Keratinocyte (primary cell): ENCODE measurements at regions not wholly inside any gene's neighbourhood (a gene's known extent, or its start where the extent isn't known, plus 50 kb on each side); places are given as distances from the start of the nearest gene placed in this dataset.

Experiments
- DNase-seq: peaks from one replicate; pipeline ENCODE4 v3.0.0-alpha.2; 2011; ENCODE audit warnings: low read depth, missing footprints, low spot score
- FAIRE-seq: peaks from 2 replicates; lab custom pipeline; 2011; peaks lifted over from hg19 to GRCh38; lab: Jason Lieb, UNC
- H2AFZ ChIP-seq: 2 replicates; pipeline ENCODE4 v1.6.0; 2012; ENCODE audit warnings: low read length, control low read depth, inconsistent platforms; ENCODE audit not compliant: control insufficient read depth
- H3K27ac ChIP-seq: 2 replicates; pipeline ENCODE4 v1.5.1; 2011; ENCODE audit warnings: low read length; ENCODE audit not compliant: control insufficient read depth, insufficient read depth
- H3K27me3 ChIP-seq: 3 replicates; pipeline ENCODE4 v1.6.0; 2011; ENCODE audit warnings: low read length; ENCODE audit not compliant: control insufficient read depth, insufficient read depth; ENCODE audit errors: extremely low read depth
- H3K36me3 ChIP-seq, 2 experiments: 2 replicates in 1 of 2; 3 replicates in 1 of 2; pipeline ENCODE4 v1.5.1; 2011; ENCODE audit warnings: low read length in 2 of 2, mild to moderate bottlenecking in 1 of 2; ENCODE audit not compliant: control insufficient read depth in 2 of 2, insufficient read depth in 2 of 2; ENCODE audit errors: extremely low read depth in 1 of 2
- H3K4me1 ChIP-seq: 3 replicates; pipeline ENCODE4 v1.5.1; 2011; ENCODE audit warnings: low read length; ENCODE audit not compliant: control insufficient read depth, insufficient read depth; ENCODE audit errors: extremely low read depth
- H3K4me2 ChIP-seq: 3 replicates; pipeline ENCODE4 v1.6.0; 2011; ENCODE audit warnings: low read depth, low read length; ENCODE audit not compliant: control insufficient read depth, insufficient read depth; ENCODE audit errors: extremely low read depth
- H3K4me3 ChIP-seq, 3 experiments: fragments of 200-600 bp in 1 of 3; sonication (generic) in 1 of 3; 2 replicates in 2 of 3; 3 replicates in 1 of 3; pipeline ENCODE4 v1.5.1; 2011 to 2016; ENCODE audit warnings: low read length in 3 of 3, mild to moderate bottlenecking in 3 of 3, control low read depth in 2 of 3, inconsistent platforms in 1 of 3, low read depth in 1 of 3, mixed read lengths in 1 of 3, mixed run types in 1 of 3, moderate library complexity in 1 of 3; ENCODE audit not compliant: control insufficient read depth in 2 of 3, insufficient read depth in 2 of 3; ENCODE audit errors: extremely low read depth in 1 of 3
- H3K79me2 ChIP-seq: 2 replicates; pipeline ENCODE4 v1.6.0; 2012; ENCODE audit warnings: low read length; ENCODE audit not compliant: control insufficient read depth, insufficient read depth
- H3K9ac ChIP-seq: 3 replicates; pipeline ENCODE4 v1.6.0; 2011; ENCODE audit warnings: low read length; ENCODE audit not compliant: control insufficient read depth, insufficient read depth; ENCODE audit errors: extremely low read depth
- H3K9me1 ChIP-seq: 3 replicates; pipeline ENCODE4 v1.6.0; 2011; ENCODE audit warnings: low read length; ENCODE audit not compliant: control insufficient read depth, insufficient read depth; ENCODE audit errors: extremely low read depth
- H3K9me3 ChIP-seq: 2 replicates; pipeline ENCODE4 v1.5.1; 2012; ENCODE audit warnings: low read depth, low read length; ENCODE audit not compliant: control insufficient read depth
- H4K20me1 ChIP-seq: 3 replicates; pipeline ENCODE4 v1.6.0; 2011; ENCODE audit warnings: low read length; ENCODE audit not compliant: control insufficient read depth, insufficient read depth; ENCODE audit errors: extremely low read depth
- CTCF ChIP-seq, 3 experiments: IDR thresholded peaks in 1 of 3; conservative IDR thresholded peaks in 1 of 3; optimal IDR thresholded peaks in 1 of 3; 2 replicates in 2 of 3; 3 replicates in 1 of 3; pipeline versions ENCODE3 to v1.5.1; 2011; ENCODE audit warnings: low read length in 3 of 3, mild to moderate bottlenecking in 3 of 3, moderate library complexity in 2 of 3, control low read depth in 1 of 3, inconsistent platforms in 1 of 3; ENCODE audit not compliant: insufficient read depth in 2 of 3; ENCODE audit errors: extremely low read depth in 1 of 3
- EZH2 ChIP-seq: IDR thresholded peaks from one replicate; pipeline ENCODE4 v1.6.1; 2012; ENCODE audit warnings: inconsistent platforms, mild to moderate bottlenecking, low read length, moderate library complexity
- dilution Hi-C: fragments of 300-500 bp; cut with MboI; formaldehyde crosslinking; loops from one replicate; pipeline ENCODE4 v1.7.0; 2020; ENCODE audit warnings: low sequenced_read_pairs; ENCODE audit not compliant: extremely low pct_ligation_motif_present

GRCh38 chrX:116781926-116782325, 319.1 kb upstream of the CT83 start:
- Histone ChIP-seq H3K9ac (no peak overlapping the region), H3K36me3 (no peaks in the 10 kb centered on the region), H3K4me3 (no peak overlapping the region), H4K20me1 (no peaks in the 10 kb centered on the region), H3K4me2 (no peak overlapping the region), H3K4me1 (no peaks in the 10 kb centered on the region), H3K9me3 (no peaks in the 10 kb centered on the region), H2AFZ (no peak overlapping the region), H3K27me3 (no peaks in the 10 kb centered on the region), H3K27ac (no peak overlapping the region), H3K9me1 (no peaks in the 10 kb centered on the region), H3K79me2 (no peaks in the 10 kb centered on the region)
- DNase-seq (no peak), FAIRE-seq (no peak)
- TF ChIP-seq EZH2 (no peak), CTCF (optimal IDR thresholded peaks at IDR 0.05 in 1 of 3, IDR thresholded peaks at IDR 0.05 in 1 of 3, conservative IDR thresholded peaks at IDR 0.05 in 1 of 3; ENCODE audit: extremely low read depth in 1 of 3, insufficient read depth in 2 of 3, low read length in 3 of 3) (no peak)
- dilution Hi-C loops: no loop called here

GRCh38 chrX:116757491-116757890, 294.7 kb upstream of the CT83 start:
- H3K9me1 ChIP-seq: no peaks in the 10 kb centered on the region
- no peak overlapping the region for H3K4me3 ChIP-seq
- FAIRE-seq: no peak
- H3K27me3 ChIP-seq: no peaks in the 10 kb centered on the region
- no peaks in the 10 kb centered on the region for H3K9me3 ChIP-seq
- no peaks in the 10 kb centered on the region for H3K79me2 ChIP-seq
- no peaks in the 10 kb centered on the region for H3K4me1 ChIP-seq
- no peaks in the 10 kb centered on the region for H3K36me3 ChIP-seq
- no peaks in the 10 kb centered on the region for H4K20me1 ChIP-seq
- no peak overlapping the region for H2AFZ ChIP-seq
- H3K4me2 ChIP-seq: no peak overlapping the region
- TF ChIP-seq CTCF (optimal IDR thresholded peaks at IDR 0.05 in 1 of 3, IDR thresholded peaks at IDR 0.05 in 1 of 3, conservative IDR thresholded peaks at IDR 0.05 in 1 of 3; ENCODE audit: extremely low read depth in 1 of 3, insufficient read depth in 2 of 3, low read length in 3 of 3): no peak
- no peak for TF ChIP-seq EZH2
- dilution Hi-C loops: no loop called here
- no peak overlapping the region for H3K27ac ChIP-seq
- DNase-seq: no peak
- H3K9ac ChIP-seq: no peak overlapping the region
